ENCODE measurements at regions not wholly inside any gene's neighbourhood (a gene's known extent, or its start where the extent isn't known, plus 50 kb on each side); places are given as distances from the start of the nearest gene placed in this dataset.

GRCh38 chr9:7871977-7872730 is 72.6 kb upstream of the DMAC1 start:
- TF ChIP-seq POLR2A (IDR thresholded peaks at IDR 0.05) (no peak), CTCF (IDR thresholded peaks at IDR 0.05) (no peak)
- no peak for DNase-seq
- Histone ChIP-seq H3K27me3 (no peaks in the 10 kb centered on the region), H3K27ac (no peak overlapping the region), H3K4me3 (no peak overlapping the region), H3K4me1 (no peaks in the 10 kb centered on the region), H3K9me3 (no peaks in the 10 kb centered on the region), H3K36me3 (no peaks in the 10 kb centered on the region)
- intact Hi-C loops (cut with DNase I; ENCODE audit: low total_unique reads), result no loop called here

- H3K9me3 ChIP-seq, result no peaks in the 10 kb centered on the region
- intact Hi-C loops (cut with DNase I; ENCODE audit: low total_unique reads), result no loop called here
- no peaks in the 10 kb centered on the region for H3K4me1 ChIP-seq
- no peak for TF ChIP-seq POLR2A (IDR thresholded peaks at IDR 0.05)
- TF ChIP-seq CTCF (IDR thresholded peaks at IDR 0.05), result no peak
- H3K27ac ChIP-seq, result no peak overlapping the region
- H3K36me3 ChIP-seq, result no peaks in the 10 kb centered on the region
- no peak for DNase-seq
- no peaks in the 10 kb centered on the region for H3K27me3 ChIP-seq
- H3K4me3 ChIP-seq, result no peak overlapping the region
Measured at GRCh38 chr9:7869340-7869739, 69.8 kb upstream of the DMAC1 start.

- no peak overlapping the region for H3K27ac ChIP-seq
- H3K36me3 ChIP-seq, result no peaks in the 10 kb centered on the region
- H3K9me3 ChIP-seq, result no peaks in the 10 kb centered on the region
- no peaks in the 10 kb centered on the region for H3K27me3 ChIP-seq
- no peak for TF ChIP-seq POLR2A (IDR thresholded peaks at IDR 0.05)
- no peaks in the 10 kb centered on the region for H3K4me1 ChIP-seq
- H3K4me3 ChIP-seq, result no peak overlapping the region
- intact Hi-C loops (cut with DNase I; ENCODE audit: low total_unique reads), result no loop called here
- no peak for DNase-seq
Measured at GRCh38 chr9:7862170-7862569, 62.6 kb upstream of the DMAC1 start.

GRCh38 chr9:7861086-7861485 is 61.5 kb upstream of the DMAC1 start:
- TF ChIP-seq POLR2A (IDR thresholded peaks at IDR 0.05), result no peak
- TF ChIP-seq CTCF (IDR thresholded peaks at IDR 0.05), result no peak
- no peak overlapping the region for H3K4me3 ChIP-seq
- intact Hi-C loops (cut with DNase I; ENCODE audit: low total_unique reads), result no loop called here

GRCh38 chr9:7860335-7860709 is 60.7 kb upstream of the DMAC1 start:
- no peaks in the 10 kb centered on the region for H3K36me3 ChIP-seq
- no peaks in the 10 kb centered on the region for H3K27me3 ChIP-seq
- no peak overlapping the region for H3K27ac ChIP-seq
- TF ChIP-seq CTCF (IDR thresholded peaks at IDR 0.05) (no peak), POLR2A (IDR thresholded peaks at IDR 0.05) (no peak)
- intact Hi-C loops (cut with DNase I; ENCODE audit: low total_unique reads), result no loop called here
- no peak for DNase-seq
- H3K4me3 ChIP-seq, result no peak overlapping the region
- H3K9me3 ChIP-seq, result no peaks in the 10 kb centered on the region
- H3K4me1 ChIP-seq, result no peaks in the 10 kb centered on the region

More at GRCh38 chr9:7861086-7861485, 61.5 kb upstream of the DMAC1 start:
- no peaks in the 10 kb centered on the region for H3K27me3 ChIP-seq
- no peak overlapping the region for H3K27ac ChIP-seq
- no peak for DNase-seq
- H3K4me1 ChIP-seq, result no peaks in the 10 kb centered on the region
- no peaks in the 10 kb centered on the region for H3K9me3 ChIP-seq
- no peaks in the 10 kb centered on the region for H3K36me3 ChIP-seq
